GM12875 (cell line): ENCODE measurements at regions not wholly inside any gene's neighbourhood (a gene's known extent, or its start where the extent isn't known, plus 50 kb on each side); places are given as distances from the start of the nearest gene placed in this dataset.
"Not testable (repeated sequence)": the region's sequence is repeated elsewhere in the genome, so short reads cannot be mapped to it uniquely, and the experiment has no call there.

ENCODE experiments used
- H3K4me3 ChIP-seq: one replicate; pipeline ENCODE4 v1.5.1; 2011; ENCODE audit warnings: low read depth, low read length, control low read depth
- TF ChIP-seq, protein P1 (sequence below): IDR thresholded peaks from 2 replicates; pipeline ENCODE4 v1.5.1; 2011; ENCODE audit warnings: low read depth, mild to moderate bottlenecking, control low read depth, inconsistent platforms, low read length, moderate library complexity, borderline replicate concordance; ENCODE audit not compliant: insufficient read depth

DNA sequence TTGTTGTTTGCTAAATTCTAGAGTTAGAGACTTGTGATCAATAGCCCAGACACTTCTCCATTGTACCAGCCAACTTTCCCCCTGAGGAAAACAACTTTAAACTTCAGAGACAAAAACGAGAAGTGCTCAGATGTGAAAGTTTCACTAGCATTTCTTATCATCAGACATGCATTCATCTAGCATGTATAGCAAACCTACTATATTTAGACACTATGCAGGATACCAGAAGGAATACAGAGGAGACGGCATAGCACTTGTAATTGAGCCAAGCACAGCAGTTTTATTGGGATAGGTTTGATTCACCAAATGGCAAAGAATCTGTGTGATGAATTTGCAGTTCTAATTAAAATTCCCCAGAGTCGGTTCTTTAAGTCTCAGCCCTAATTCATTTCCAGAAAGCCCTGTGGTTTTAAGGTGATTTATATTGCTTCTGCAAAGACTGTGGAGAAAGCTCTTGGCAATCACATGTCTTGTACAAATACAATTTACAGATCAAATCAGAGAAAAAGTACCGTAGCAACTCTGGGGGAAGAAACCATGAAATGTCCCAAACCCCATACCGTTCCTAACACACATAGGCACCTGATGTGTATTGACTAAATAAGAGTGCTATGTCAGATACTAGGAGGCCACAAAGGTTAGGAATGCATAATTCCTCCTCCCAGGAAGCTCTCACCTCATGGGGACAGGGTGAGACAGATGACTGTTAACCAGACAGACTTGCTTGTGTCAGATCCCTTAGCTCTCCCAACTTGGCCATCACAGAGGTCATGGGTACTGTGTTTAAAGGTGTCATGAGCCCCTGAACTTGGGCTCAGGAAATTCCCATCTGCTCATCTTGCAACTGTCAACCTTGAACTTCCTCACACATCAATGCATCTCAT is 69.6 kb upstream of the KRAS start:
- TF ChIP-seq, protein P1, sequence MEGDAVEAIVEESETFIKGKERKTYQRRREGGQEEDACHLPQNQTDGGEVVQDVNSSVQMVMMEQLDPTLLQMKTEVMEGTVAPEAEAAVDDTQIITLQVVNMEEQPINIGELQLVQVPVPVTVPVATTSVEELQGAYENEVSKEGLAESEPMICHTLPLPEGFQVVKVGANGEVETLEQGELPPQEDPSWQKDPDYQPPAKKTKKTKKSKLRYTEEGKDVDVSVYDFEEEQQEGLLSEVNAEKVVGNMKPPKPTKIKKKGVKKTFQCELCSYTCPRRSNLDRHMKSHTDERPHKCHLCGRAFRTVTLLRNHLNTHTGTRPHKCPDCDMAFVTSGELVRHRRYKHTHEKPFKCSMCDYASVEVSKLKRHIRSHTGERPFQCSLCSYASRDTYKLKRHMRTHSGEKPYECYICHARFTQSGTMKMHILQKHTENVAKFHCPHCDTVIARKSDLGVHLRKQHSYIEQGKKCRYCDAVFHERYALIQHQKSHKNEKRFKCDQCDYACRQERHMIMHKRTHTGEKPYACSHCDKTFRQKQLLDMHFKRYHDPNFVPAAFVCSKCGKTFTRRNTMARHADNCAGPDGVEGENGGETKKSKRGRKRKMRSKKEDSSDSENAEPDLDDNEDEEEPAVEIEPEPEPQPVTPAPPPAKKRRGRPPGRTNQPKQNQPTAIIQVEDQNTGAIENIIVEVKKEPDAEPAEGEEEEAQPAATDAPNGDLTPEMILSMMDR, result no peak
- H3K4me3 ChIP-seq, result no peak overlapping the region

DNA sequence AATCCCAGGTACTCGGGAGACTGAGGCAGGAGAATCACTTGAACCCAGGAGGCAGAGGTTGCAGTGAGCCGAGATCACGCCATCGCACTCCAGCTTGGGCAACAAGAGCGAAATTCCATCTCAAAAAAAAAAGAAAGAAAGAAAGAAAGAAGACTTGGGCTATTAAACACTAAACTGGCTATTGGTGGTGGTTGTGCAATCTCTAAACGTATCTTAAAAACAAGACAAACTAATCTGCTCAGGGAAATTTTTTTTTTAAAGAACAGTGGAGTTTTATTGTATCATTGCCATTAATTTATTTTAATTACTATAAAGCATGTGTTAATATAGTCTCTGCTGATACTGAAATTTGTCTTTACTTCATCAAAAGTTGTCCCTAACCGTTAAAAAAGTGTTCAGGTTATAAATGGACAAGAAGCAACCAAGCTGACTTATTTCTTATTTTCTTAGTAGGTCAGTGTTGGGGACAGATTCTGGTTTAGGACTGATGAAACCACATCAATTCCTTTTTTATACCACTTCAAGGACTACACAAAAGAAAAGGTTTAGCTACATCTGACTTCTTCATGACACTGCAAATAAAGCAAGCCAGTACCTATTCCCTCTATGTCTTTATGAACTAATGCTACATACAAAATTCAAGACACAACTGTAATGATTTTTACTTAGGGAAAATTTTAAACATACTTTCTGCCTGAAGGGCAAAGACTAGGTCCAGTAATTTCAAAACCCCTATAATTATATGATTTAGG is 68.7 kb upstream of the KRAS start:
- TF ChIP-seq, protein P1, result no peak
- H3K4me3 ChIP-seq, result no peak overlapping the region

DNA sequence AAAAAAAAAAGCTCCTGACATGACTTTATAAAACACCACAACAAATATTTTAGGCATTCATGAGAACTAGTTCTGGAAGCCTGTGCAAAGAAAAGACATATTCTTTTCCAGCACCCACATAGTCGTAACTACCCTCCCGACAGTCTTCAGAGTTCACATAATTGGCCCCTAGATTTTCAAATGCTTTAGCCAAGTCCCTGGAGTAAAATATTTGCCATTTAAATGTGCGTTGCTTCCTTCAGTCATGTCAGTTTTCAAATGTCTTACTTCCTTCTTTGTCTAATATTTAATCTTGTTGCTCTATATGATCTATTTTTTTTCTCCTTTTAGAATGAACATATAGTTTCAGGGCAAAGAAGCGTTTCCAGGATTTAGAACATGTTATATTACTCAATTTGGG is 66.8 kb upstream of the KRAS start:
- TF ChIP-seq, protein P1, result no peak
- H3K4me3 ChIP-seq, result no peak overlapping the region

DNA sequence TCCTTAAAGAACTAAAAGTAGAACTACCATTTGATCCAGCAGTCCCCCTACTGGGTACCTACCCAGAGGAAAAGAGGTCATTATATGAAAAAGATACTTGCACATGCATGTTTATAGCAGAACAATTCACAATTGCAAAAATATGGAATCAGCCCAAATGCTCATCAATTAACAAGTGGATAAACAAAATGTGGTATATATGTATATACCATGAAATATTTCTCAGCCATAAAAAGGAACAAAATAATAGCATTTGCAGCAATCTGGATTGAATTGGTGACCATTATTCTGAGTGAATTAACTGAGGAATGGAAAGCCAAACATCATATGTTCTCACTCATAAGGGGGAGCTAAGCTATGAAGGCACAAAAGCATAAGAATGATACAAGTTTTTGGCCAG is 64.7 kb upstream of the KRAS start:
- H3K4me3 ChIP-seq, result no peak overlapping the region
- TF ChIP-seq, protein P1, result no peak

DNA sequence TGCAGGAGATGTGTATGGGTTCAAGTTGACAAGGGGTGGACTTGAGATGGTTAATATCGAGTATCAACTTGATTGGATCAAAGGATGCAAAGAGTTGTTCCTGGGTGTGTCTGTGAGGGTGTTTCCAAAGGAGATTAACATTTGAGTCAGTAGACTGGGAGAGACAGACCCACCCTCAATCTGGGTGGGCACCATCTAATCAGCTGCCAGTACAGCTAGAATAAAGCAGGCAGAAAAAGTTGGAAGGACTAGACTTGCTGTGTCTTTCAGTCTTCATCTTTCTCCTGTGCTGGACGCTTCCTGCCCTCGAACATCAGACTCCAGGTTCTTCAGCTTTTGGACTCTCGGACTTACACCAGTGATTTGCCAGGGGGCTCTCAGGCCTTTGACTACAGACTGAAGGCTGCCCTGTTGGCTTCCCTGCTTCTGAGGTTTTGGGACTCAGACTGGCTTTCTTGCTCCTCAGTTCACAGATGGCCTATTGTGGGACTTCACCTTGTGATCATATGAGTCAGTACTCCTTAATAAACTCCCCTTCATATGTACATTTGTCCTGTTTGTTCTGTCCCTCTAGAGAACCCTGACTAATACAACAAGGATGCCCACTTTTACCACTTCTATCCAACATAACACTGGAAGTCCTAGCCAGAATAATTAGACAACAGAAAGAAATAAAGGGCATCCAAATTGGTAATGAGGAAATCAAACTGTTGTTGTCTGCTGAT is 62.7 kb upstream of the KRAS start:
- not testable (repeated sequence) for H3K4me3 ChIP-seq

DNA sequence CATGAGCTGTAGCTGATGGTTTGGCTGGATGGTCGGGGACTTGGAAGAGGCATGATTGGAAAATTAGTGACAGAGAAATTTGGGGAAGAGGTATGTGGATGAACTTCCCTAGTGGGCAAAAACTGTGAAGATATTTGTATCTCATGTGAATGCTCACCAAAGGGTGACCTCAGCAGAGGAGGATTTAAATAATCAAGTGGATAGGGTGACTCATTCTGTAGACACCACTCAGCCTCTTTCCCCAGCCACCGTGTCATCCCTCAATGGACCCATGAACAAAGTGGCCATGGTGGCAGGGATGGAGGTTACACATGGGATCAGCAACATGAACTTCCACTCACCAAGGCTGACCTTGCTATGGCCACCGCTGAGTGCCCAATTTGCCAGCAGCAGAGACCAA is 60.8 kb upstream of the KRAS start:
- no peak overlapping the region for H3K4me3 ChIP-seq
- TF ChIP-seq, protein P1, result no peak

DNA sequence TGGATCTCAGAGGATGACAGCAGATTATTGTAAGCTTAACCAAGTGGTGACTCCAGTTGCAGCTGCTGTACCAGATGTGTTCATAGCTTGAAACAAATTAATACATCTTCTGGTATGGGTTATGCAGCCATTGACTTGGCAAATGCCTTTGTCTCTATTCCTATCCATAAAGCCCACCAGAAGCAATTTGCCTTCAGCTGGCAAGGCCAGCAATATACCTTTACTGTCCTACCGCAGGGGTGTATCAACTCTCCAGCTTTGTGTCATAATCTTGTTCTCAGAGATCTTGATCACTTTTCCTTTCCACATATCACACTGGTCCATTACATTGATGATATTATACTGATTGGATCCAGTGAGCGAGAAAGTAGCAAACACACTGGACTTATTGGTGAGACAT is 59.3 kb upstream of the KRAS start:
- not testable (repeated sequence) for H3K4me3 ChIP-seq
